B cell (primary cell): ENCODE measurements at regions not wholly inside any gene's neighbourhood (a gene's known extent, or its start where the extent isn't known, plus 50 kb on each side); places are given as distances from the start of the nearest gene placed in this dataset.
"Not testable (repeated sequence)": the region's sequence is repeated elsewhere in the genome, so short reads cannot be mapped to it uniquely, and the experiment has no call there.

ENCODE experiments used
- CTCF ChIP-seq: fragments of 200-600 bp; IDR thresholded peaks from one replicate; pipeline ENCODE4 v1.8.0; 2022; ENCODE audit warnings: antibody characterized with exemption, mild to moderate bottlenecking
- EZH2 ChIP-seq: IDR thresholded peaks from 2 replicates; pipeline ENCODE4 v1.6.1; 2012; ENCODE audit warnings: borderline replicate concordance, low read depth, mild to moderate bottlenecking, moderate library complexity, low read length; ENCODE audit not compliant: insufficient read depth, poor library complexity, severe bottlenecking

- not testable (repeated sequence) for TF ChIP-seq CTCF, EZH2
Measured at GRCh38 chr4:4004702-4005101, 222.0 kb downstream of the OTOP1 start.
